HEK293 (cell line): ENCODE measurements at regions not wholly inside any gene's neighbourhood (a gene's known extent, or its start where the extent isn't known, plus 50 kb on each side); places are given as distances from the start of the nearest gene placed in this dataset.

Source experiments
- FEZF1 ChIP-seq: fragments of 450-650 bp; formaldehyde crosslinking; IDR thresholded peaks from 2 replicates; pipeline ENCODE4 v1.5.1; 2016; ENCODE audit warnings: missing biosample characterization, missing genetic modification characterization
- GLI2 ChIP-seq: fragments of 450-650 bp; formaldehyde crosslinking; IDR thresholded peaks from 2 replicates; pipeline ENCODE4; 2017; ENCODE audit warnings: missing biosample characterization, missing genetic modification characterization, low read depth, borderline replicate concordance
- GLIS2 ChIP-seq: fragments of 450-650 bp; formaldehyde crosslinking; IDR thresholded peaks from 2 replicates; pipeline ENCODE4 v1.5.1; 2016; ENCODE audit warnings: missing biosample characterization, missing genetic modification characterization
- IKZF3 ChIP-seq: fragments of 450-650 bp; IDR thresholded peaks from 2 replicates; pipeline ENCODE4 v1.5.0; 2018; ENCODE audit warnings: missing biosample characterization, mild to moderate bottlenecking, missing genetic modification characterization, moderate library complexity
- INSM2 ChIP-seq: fragments of 450-650 bp; formaldehyde crosslinking; IDR thresholded peaks from 2 replicates; pipeline ENCODE4 v1.5.1; 2016; ENCODE audit warnings: missing biosample characterization, missing genetic modification characterization
- KLF8 ChIP-seq: fragments of 450-650 bp; formaldehyde crosslinking; IDR thresholded peaks from 2 replicates; pipeline ENCODE4 v1.5.1; 2016; ENCODE audit warnings: missing biosample characterization, missing genetic modification characterization
- SALL2 ChIP-seq: fragments of 450-650 bp; formaldehyde crosslinking; IDR thresholded peaks from 2 replicates; pipeline ENCODE4 v1.5.0; 2017; ENCODE audit warnings: missing biosample characterization, mild to moderate bottlenecking, missing genetic modification characterization, borderline replicate concordance
- SP3 ChIP-seq: fragments of 450-650 bp; formaldehyde crosslinking; IDR thresholded peaks from 2 replicates; pipeline ENCODE4 v1.5.1; 2016; ENCODE audit warnings: missing biosample characterization, missing genetic modification characterization
- TCF7L2 ChIP-seq: IDR thresholded peaks from 2 replicates; pipeline ENCODE4 v1.6.1; 2011; ENCODE audit warnings: low read depth, mild to moderate bottlenecking, inconsistent platforms, low read length, moderate library complexity, borderline replicate concordance
- ZBTB1 ChIP-seq: fragments of 450-650 bp; formaldehyde crosslinking; IDR thresholded peaks from 2 replicates; pipeline ENCODE4 v1.5.1; 2016; ENCODE audit warnings: missing biosample characterization, missing genetic modification characterization
- ZBTB21 ChIP-seq: fragments of 450-650 bp; formaldehyde crosslinking; IDR thresholded peaks from 2 replicates; pipeline ENCODE4 v1.5.1; 2017; ENCODE audit warnings: missing biosample characterization, missing genetic modification characterization
- ZEB2 ChIP-seq: fragments of 450-650 bp; formaldehyde crosslinking; IDR thresholded peaks from 2 replicates; pipeline ENCODE4 v1.5.1; 2016; ENCODE audit warnings: missing biosample characterization, missing genetic modification characterization
- ZFP3 ChIP-seq: fragments of 450-650 bp; formaldehyde crosslinking; IDR thresholded peaks from 2 replicates; pipeline ENCODE4 v1.5.1; 2016; ENCODE audit warnings: low read depth, missing biosample characterization, missing genetic modification characterization
- ZFP69B ChIP-seq: fragments of 450-650 bp; formaldehyde crosslinking; IDR thresholded peaks from 2 replicates; pipeline ENCODE4 v1.5.1; 2016; ENCODE audit warnings: missing biosample characterization, missing genetic modification characterization
- ZIC2 ChIP-seq: fragments of 450-650 bp; formaldehyde crosslinking; IDR thresholded peaks from 2 replicates; pipeline ENCODE4 v1.5.1; 2016; ENCODE audit warnings: missing biosample characterization, missing genetic modification characterization
- ZNF148 ChIP-seq: fragments of 450-650 bp; formaldehyde crosslinking; IDR thresholded peaks from 2 replicates; pipeline ENCODE4 v1.5.0; 2017; ENCODE audit warnings: missing biosample characterization, missing genetic modification characterization, borderline replicate concordance
- ZNF211 ChIP-seq: fragments of 450-650 bp; formaldehyde crosslinking; IDR thresholded peaks from 2 replicates; pipeline ENCODE4 v1.5.1; 2016; ENCODE audit warnings: low read depth, missing biosample characterization, missing genetic modification characterization
- ZNF239 ChIP-seq: fragments of 450-650 bp; formaldehyde crosslinking; IDR thresholded peaks from 2 replicates; pipeline ENCODE4 v1.5.1; 2016; ENCODE audit warnings: missing biosample characterization, missing genetic modification characterization
- ZNF266 ChIP-seq: fragments of 450-650 bp; formaldehyde crosslinking; IDR thresholded peaks from 2 replicates; pipeline ENCODE4 v1.5.1; 2016; ENCODE audit warnings: missing biosample characterization, missing genetic modification characterization, low read depth
- ZNF292 ChIP-seq: fragments of 450-650 bp; formaldehyde crosslinking; IDR thresholded peaks from 2 replicates; pipeline ENCODE4 v1.5.1; 2016; ENCODE audit warnings: low read depth, missing biosample characterization, missing genetic modification characterization, borderline replicate concordance
- ZNF366 ChIP-seq: fragments of 450-650 bp; formaldehyde crosslinking; conservative IDR thresholded peaks from 2 replicates; pipeline ENCODE4 v1.5.1; 2016; ENCODE audit warnings: missing biosample characterization, missing genetic modification characterization
- ZNF404 ChIP-seq: fragments of 450-650 bp; formaldehyde crosslinking; IDR thresholded peaks from 2 replicates; pipeline ENCODE4 v1.5.1; 2017; ENCODE audit warnings: missing biosample characterization, missing genetic modification characterization
- ZNF473 ChIP-seq: fragments of 450-650 bp; formaldehyde crosslinking; IDR thresholded peaks from 2 replicates; pipeline ENCODE4 v1.5.1; 2017; ENCODE audit warnings: missing biosample characterization, missing genetic modification characterization
- ZNF510 ChIP-seq: fragments of 450-650 bp; formaldehyde crosslinking; IDR thresholded peaks from 2 replicates; pipeline ENCODE4 v1.5.1; 2018; ENCODE audit warnings: mild to moderate bottlenecking, missing genetic modification characterization, missing biosample characterization; ENCODE audit not compliant: insufficient replicate concordance
- ZNF548 ChIP-seq: fragments of 450-650 bp; formaldehyde crosslinking; IDR thresholded peaks from 2 replicates; pipeline ENCODE4 v1.5.1; 2016; ENCODE audit warnings: missing biosample characterization, missing genetic modification characterization
- ZNF555 ChIP-seq: fragments of 450-650 bp; formaldehyde crosslinking; conservative IDR thresholded peaks from 2 replicates; pipeline ENCODE4 v1.5.1; 2017; ENCODE audit warnings: missing biosample characterization, mild to moderate bottlenecking, missing genetic modification characterization, inconsistent platforms
- ZNF561 ChIP-seq: fragments of 450-650 bp; IDR thresholded peaks from 2 replicates; pipeline ENCODE4 v1.5.1; 2018; ENCODE audit warnings: missing biosample characterization, missing genetic modification characterization, borderline replicate concordance
- ZNF600 ChIP-seq: fragments of 450-650 bp; formaldehyde crosslinking; IDR thresholded peaks from 2 replicates; pipeline ENCODE4 v1.5.1; 2016; ENCODE audit warnings: missing biosample characterization, missing genetic modification characterization
- ZNF624 ChIP-seq: fragments of 450-650 bp; formaldehyde crosslinking; IDR thresholded peaks from 2 replicates; pipeline ENCODE4 v1.5.1; 2017; ENCODE audit warnings: missing biosample characterization, missing genetic modification characterization
- ZNF629 ChIP-seq: fragments of 450-650 bp; formaldehyde crosslinking; IDR thresholded peaks from 2 replicates; pipeline ENCODE4 v1.5.1; 2017; ENCODE audit warnings: missing biosample characterization, missing genetic modification characterization
- ZNF645 ChIP-seq: fragments of 450-650 bp; formaldehyde crosslinking; IDR thresholded peaks from 2 replicates; pipeline ENCODE4; 2016; ENCODE audit warnings: missing biosample characterization, missing genetic modification characterization
- ZNF707 ChIP-seq: fragments of 450-650 bp; formaldehyde crosslinking; IDR thresholded peaks from 2 replicates; pipeline ENCODE4 v1.5.1; 2016; ENCODE audit warnings: missing biosample characterization, missing genetic modification characterization
- ZNF785 ChIP-seq: fragments of 450-650 bp; formaldehyde crosslinking; IDR thresholded peaks from 2 replicates; pipeline ENCODE4 v1.5.1; 2016; ENCODE audit warnings: missing biosample characterization, missing genetic modification characterization
- ZNF792 ChIP-seq: fragments of 450-650 bp; formaldehyde crosslinking; IDR thresholded peaks from 2 replicates; pipeline ENCODE4 v1.5.1; 2016; ENCODE audit warnings: missing biosample characterization, missing genetic modification characterization
- ZNF830 ChIP-seq: fragments of 450-650 bp; IDR thresholded peaks from 2 replicates; pipeline ENCODE4 v1.5.0; 2018; ENCODE audit warnings: missing biosample characterization, missing genetic modification characterization, low read depth, mild to moderate bottlenecking, moderate library complexity
- ZXDB ChIP-seq: fragments of 450-650 bp; formaldehyde crosslinking; IDR thresholded peaks from 2 replicates; pipeline ENCODE4 v1.5.1; 2016; ENCODE audit warnings: missing biosample characterization, missing genetic modification characterization
- TF ChIP-seq, protein P1 (sequence below): fragments of 450-650 bp; formaldehyde crosslinking; IDR thresholded peaks from 2 replicates; pipeline ENCODE4 v1.5.1; 2016; ENCODE audit warnings: missing biosample characterization, missing genetic modification characterization

- no peak for TF ChIP-seq ZIC2 (tag by site-specific recombination)
- TF ChIP-seq ZNF473 (tag by site-specific recombination), result no peak
- TF ChIP-seq, protein P1, sequence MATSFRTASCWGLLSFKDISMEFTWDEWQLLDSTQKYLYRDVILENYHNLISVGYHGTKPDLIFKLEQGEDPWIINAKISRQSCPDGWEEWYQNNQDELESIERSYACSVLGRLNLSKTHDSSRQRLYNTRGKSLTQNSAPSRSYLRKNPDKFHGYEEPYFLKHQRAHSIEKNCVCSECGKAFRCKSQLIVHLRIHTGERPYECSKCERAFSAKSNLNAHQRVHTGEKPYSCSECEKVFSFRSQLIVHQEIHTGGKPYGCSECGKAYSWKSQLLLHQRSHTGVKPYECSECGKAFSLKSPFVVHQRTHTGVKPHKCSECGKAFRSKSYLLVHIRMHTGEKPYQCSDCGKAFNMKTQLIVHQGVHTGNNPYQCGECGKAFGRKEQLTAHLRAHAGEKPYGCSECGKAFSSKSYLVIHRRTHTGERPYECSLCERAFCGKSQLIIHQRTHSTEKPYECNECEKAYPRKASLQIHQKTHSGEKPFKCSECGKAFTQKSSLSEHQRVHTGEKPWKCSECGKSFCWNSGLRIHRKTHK (tag by site-specific recombination), result no peak
- peak; percentile 83 for TF ChIP-seq ZBTB21 (tag by site-specific recombination)
- TF ChIP-seq IKZF3, result peak; percentile 87
- peak; percentile 94 for TF ChIP-seq FEZF1 (tag by site-specific recombination)
- TF ChIP-seq ZNF148 (tag by site-specific recombination), result no peak
- no peak for TF ChIP-seq SP3 (tag by site-specific recombination)
- TF ChIP-seq ZNF510, result no peak
- 0 out of 2 replicates have a peak, but pooled peaks have one; percentile 26 for TF ChIP-seq ZNF600 (tag by site-specific recombination)
- TF ChIP-seq ZNF645 (tag by site-specific recombination), result no peak
- peak; percentile 68 for TF ChIP-seq ZNF629 (tag by site-specific recombination)
- TF ChIP-seq ZNF561 (tag by site-specific recombination), result no peak
- peak; percentile 35; the same call in 1 of the 2 replicates for TF ChIP-seq ZEB2 (tag by site-specific recombination)
- no peak for TF ChIP-seq ZNF404 (tag by site-specific recombination)
- no peak for TF ChIP-seq INSM2
- no peak for TF ChIP-seq ZNF548 (tag by site-specific recombination)
- no peak for TF ChIP-seq ZNF211 (tag by site-specific recombination)
- TF ChIP-seq ZNF266, result no peak
- no peak for TF ChIP-seq ZNF792 (tag by site-specific recombination)
- TF ChIP-seq GLIS2 (tag by site-specific recombination), result no peak
- no peak for TF ChIP-seq ZNF555
- TF ChIP-seq ZNF707, result no peak
- no peak for TF ChIP-seq ZNF830 (tag by site-specific recombination)
- peak; percentile 43; the same call in 1 of the 2 replicates for TF ChIP-seq TCF7L2
- TF ChIP-seq KLF8, result no peak
- no peak for TF ChIP-seq SALL2
- TF ChIP-seq ZBTB1 (tag by site-specific recombination), result no peak
- TF ChIP-seq ZNF624, result no peak
- no peak for TF ChIP-seq ZNF785 (tag by site-specific recombination)
- peak; percentile 64; the same call in 1 of the 2 replicates for TF ChIP-seq GLI2 (tag by site-specific recombination)
- TF ChIP-seq ZXDB (tag by site-specific recombination), result peak; percentile 62
- peak; percentile 75 for TF ChIP-seq ZNF366 (tag by site-specific recombination)
- no peak for TF ChIP-seq ZFP3 (tag by site-specific recombination)
- TF ChIP-seq ZNF292 (tag by site-specific recombination), result no peak
- TF ChIP-seq ZFP69B (tag by site-specific recombination), result peak; percentile 22; the same call in 1 of the 2 replicates
- no peak for TF ChIP-seq ZNF239 (tag by site-specific recombination)
Observed at GRCh38 chr12:105580821-105581352, 250.4 kb downstream of the C12orf75 start (continued).
